ENCODE measurements at regions not wholly inside any gene's neighbourhood (a gene's known extent, or its start where the extent isn't known, plus 50 kb on each side); places are given as distances from the start of the nearest gene placed in this dataset.

DNA sequence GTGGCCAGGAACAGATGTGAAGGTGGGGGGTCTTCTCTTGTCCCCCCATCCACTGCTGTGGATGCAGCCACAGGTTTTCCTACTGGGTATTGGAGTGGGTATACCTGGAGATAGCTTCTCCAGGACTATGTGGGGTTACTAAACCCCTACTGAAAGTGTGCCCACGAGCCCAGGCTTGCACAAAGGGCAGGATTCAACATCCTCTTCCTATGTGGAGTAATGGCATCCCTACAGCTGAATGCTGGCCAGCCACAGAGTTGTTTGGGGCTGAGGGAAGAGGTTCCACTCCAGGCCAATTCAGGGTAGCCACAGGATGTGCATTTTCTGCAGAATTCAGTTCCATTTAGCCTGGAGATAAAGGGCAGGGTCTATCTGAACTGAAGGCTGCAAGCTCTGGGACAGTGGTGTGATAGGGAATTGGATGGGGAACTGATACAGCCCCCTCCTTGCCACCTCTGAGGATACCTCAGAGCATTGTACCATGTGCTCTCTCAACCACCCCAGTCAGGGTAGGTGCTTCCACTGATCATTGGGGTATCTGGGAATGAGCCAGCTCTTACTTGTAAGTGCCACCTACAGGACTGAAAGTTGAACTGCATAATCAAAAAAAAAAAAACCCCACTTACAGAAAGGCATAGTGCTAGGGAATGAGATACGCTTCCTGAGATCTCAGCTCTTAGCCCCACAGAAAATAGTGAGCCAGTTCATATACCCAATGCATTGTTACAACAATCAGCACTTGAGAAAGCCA is 187.1 kb downstream of the KITLG start:
- TF ChIP-seq PAX8 (IDR thresholded peaks at IDR 0.05) (no peak), POLR2AphosphoS5 (IDR thresholded peaks at IDR 0.05; ENCODE audit: low read length) (no peak), USF2 (IDR thresholded peaks at IDR 0.05; ENCODE audit: borderline replicate concordance, low read depth, low read length) (no peak), POLR2A (IDR thresholded peaks at IDR 0.05; ENCODE audit: low read depth, low read length) (no peak), RCOR1 (conservative IDR thresholded peaks at IDR 0.05; ENCODE audit: low read depth, low read length) (no peak)
- TF ChIP-seq, protein P1, sequence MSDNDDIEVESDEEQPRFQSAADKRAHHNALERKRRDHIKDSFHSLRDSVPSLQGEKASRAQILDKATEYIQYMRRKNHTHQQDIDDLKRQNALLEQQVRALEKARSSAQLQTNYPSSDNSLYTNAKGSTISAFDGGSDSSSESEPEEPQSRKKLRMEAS (IDR thresholded peaks at IDR 0.05; ENCODE audit: low read depth, low read length) = no peak
